HG02884 (cell line): ENCODE measurements at regions not wholly inside any gene's neighbourhood (a gene's known extent, or its start where the extent isn't known, plus 50 kb on each side); places are given as distances from the start of the nearest gene placed in this dataset.

ENCODE experiments used
- ATAC-seq: cut with Tn5 transposase; IDR thresholded peaks from one replicate; pipeline ENCODE4 v1.9.1; 2021; ENCODE audit warnings: mild to moderate bottlenecking, moderate library complexity; ENCODE audit not compliant: unreplicated experiment

DNA sequence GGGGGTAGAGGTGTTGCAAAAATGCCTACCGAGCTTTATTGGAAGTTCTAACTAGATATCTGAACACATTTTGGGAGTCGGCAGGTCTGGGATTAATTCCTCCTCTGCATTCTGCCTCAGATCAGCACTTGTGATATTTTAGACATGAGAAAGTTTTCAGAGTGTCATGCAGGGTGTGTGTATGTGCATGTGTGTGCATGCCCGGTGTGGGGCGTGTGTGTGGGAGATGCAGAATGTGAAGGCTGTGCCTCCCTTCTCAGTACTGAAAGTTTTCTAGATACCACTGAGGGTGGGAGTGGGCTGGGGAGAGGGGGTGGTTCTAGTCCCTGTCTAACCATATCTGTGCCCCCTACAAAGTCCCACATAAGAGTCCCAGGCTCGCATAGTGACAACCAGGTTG lies 180.0 kb upstream of the NTM start:
- no peak for ATAC-seq

DNA sequence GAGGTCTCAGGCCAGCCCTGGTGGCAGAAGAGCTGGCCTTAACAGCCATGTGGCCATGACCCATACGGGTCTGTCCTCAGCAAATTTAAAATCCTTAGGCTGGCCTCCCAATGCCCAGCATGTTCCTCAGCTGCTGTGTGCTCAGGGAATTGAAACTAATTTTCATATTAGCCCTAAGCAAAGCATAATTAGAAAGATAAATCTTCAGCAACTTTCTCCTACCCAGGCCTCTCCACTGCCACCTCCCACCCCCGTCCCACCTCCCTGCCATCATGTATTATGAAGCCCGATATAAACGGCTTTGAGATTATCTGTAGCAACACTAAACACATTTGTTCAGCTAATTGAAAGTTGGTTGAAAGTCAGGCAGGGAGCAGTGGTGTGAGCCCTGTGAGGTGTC lies 178.8 kb upstream of the NTM start:
- ATAC-seq = no peak

DNA sequence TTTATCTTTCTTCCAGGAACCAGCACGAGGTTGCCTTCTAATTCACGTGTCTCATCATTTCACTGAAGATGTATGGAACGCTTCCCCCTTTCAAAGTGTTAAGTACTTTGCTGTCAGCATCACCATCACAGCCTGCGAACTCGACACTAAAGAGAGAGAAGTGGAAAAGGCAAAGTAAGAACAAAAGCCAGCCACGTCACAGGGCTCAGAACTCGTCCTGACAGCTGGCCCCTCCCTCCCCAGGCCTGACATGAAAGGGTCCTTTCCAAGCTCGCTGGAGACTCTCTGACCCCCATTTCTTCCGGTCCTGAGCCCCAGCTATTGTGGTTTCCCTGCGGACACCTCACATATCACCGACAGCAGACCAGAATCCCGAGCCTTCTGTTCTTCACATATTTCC lies 177.8 kb upstream of the NTM start:
- no peak for ATAC-seq

DNA sequence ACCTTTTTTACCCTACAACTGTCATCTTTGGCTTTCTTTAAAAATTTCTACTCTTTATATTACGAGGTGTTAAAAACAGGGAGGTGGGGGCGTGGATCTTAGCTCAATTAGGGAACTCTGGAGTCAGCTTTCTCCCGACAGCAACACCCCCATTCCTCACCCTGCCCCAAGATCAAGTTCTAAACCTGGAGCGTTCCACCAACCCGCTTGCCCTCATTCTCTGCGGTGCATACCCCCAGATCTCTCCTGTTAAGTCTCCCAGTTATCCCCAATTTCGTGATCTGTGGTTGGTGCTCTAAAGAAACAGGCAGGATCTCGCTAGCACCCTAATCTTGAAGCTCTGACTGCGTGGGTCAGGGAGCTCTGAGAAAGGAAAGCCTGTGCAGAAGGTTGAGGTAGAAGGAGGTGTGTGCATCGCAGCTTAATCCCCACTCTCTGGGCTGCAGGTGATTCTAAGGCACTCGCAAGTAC lies 177.3 kb upstream of the NTM start:
- ATAC-seq = no peak

DNA sequence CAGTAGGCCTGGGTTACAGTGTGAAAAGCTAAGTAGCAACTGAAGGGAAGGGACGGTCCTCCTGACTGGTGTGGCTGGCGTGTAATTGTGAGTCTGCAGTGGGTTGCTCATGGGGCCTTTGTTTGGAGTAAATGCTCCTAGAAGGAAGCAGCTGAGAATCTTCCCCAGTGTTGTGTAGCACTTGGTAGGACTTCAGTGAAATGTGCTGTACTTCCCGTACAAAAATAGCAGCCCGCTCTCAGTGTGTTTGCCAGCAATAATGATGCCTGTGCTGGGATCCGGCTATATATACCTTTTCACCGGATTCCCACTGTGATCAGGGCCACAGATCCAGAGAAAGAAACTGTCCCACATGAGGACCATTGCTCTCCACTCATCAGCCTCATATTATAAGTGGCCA lies 175.7 kb upstream of the NTM start:
- no peak for ATAC-seq

DNA sequence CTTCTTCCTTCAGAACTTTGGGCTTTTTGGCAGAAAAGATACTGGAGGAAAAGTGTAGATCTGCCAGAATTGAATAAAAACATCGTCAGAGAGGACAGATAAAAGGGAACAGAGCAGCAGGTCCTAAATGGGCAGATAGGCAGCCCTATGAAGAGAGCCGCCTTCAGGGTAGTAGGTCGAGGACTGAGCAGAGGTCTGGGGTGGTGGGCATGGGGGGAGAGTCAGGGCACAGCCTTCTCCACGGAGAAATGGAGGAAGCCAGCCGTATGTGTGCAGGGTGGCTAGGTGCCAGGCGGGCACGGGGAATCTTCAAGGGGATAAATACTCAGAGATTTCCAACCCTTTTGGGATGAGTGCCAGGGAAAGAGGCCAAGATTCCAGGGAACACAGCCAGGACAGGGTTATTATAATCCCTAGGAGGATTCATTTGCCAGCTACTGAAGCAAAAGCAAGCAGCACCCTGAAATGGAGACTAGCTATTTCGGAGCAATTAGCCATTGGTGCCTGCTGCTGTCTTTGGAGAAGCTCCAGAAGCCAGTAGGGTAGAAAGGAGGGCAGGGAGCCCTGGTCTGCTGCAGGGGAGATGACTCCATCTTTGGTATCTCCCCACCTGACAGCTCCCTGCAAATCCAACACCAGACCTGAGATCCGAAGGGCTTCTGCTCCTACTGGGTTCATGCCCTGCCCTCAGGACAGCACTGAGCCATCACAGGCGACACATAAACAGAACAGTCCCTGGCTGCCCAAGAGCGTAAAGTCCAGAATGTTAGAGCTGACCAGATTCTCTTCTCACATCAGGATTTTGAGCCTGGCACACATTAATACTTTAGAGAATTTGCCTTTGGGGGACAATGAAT lies 174.5 kb upstream of the NTM start:
- ATAC-seq = no peak

DNA sequence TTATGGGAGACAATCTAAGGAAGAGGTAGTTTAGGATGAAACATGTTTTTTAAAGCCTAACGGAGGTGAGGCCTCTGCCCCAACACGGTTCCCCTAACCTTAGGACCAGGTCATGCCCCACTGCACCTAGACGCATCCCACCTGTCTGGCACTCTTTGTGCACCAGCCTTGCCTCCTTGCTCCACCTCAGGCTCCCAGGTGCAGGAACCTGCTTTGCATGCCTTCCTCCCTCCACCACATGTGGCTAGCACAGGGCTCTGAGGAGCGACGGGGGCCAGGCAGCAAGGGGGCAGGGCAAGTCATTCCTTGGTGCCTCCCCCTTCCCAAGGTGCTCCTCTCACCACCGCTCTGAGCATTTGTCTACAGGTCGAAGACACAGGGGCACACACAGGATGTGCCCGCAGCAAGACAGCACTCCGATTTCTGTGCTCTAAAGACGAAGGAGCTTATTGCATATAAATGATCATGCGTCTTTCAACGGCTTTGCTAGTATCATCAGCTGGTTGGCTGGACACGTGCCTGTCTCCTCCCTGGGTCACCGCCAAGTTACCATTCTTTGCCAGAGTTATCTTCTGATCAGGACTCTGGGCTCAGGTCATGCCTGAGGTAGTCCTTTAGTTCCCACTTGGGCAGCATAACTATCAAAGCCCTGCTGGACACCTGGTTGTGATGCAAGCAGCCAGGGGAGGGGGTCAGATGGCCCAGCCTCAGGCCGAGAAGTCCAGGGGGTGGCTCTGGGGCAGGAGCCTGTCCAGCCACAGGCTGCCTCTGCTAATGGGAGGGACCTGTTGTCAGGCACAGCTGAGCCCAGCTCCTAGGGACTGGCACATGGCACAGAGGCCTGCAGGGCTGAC lies 172.0 kb upstream of the NTM start:
- ATAC-seq = no peak

DNA sequence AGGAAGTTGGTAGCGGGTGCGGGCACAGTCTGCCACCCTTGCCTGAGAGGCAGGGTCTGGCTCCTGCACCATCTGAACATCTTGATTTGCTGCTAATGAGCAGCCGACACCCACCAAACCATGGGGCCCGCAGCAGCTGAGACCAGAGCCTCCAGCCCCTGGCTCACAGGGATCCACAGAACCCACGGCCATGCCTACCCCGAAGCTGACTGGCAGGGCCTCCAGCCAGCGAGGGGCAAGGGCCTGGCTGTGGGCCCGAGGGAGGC lies 171.5 kb upstream of the NTM start:
- no peak for ATAC-seq

DNA sequence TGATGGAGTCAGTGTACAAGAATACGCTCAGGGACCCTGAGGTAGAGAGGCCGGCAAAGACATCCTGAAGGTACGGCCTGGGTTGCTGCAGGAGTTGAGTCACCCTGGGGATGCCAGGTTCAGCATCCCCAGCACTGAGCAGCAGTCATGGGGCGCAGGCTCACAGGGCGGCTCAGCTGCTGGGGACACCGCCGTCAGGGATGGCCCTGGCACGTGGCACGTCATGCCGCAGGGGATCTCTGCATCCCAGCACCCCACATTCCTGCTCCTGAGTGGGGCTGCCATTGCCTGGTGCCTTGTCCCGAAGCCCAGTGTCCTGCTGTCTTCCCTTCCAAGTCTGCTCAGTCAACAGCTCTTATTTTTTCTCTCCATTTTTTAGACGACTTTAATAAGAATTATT lies 168.7 kb upstream of the NTM start:
- ATAC-seq = no peak

DNA sequence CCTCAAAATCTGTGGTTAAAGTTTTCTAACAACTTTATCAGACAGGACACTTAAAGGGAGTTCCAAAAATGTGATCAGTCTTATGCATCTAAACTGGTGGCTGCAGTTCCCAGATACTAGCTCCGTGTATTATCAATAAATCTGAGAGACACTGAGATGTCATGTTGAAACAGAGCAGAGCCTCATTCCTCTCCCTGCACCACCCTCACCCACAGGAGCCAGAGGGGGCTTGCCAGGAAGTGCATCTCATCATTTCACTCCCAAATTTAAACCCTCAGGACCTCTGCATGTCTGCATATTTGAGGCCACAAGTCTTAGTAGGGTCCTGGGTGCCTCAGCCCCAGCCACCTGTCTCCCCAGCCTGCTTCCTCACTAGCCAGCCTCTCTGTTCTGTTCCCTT lies 167.4 kb upstream of the NTM start:
- ATAC-seq = no peak

DNA sequence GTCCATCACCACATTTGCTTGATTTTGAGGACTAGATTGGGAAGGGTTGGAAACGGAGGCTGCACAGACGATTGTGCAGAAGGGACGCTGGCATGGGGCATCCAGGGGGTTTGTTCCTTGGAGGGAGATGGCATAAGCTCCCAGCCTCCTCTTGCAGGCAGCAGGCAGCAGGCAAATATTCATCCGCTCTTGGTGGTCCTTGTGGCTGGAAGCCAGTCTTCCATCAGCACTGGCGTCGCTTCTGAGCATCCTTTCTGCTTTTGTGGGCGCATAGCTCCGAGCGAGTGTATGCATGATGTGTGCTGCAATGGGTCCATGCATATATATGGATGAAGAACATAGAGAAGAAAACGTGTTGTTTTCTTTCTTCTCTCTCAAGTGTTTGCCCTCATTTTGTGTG lies 166.1 kb upstream of the NTM start:
- ATAC-seq = no peak

DNA sequence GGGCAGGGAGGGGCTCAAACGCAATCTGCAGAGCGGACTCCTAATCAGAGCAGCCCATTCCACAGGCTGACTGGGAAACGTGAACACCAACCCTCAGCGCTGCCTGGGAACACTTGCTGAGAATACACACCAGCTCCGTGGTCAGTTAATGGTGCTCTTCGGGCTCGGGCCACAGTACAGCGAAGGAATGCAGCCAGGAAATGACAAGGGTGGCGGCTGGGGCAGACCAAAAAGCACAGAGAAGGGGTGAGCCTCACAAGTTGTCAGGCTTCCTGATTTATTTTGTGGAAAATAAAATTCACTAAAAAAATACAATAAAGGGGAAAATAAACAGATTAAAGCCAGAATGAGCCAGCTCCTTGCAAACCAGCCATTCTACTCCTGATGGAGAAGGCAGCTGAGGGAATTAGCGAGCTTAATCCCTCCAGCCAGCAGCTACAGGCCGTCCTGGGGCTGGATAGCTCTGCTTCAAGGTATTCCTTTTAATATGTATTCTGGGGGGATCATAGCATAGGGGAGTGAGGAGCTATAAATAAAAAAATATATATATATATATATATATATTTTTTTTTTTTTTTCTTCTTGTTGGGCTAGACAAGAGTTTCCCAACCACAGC lies 165.5 kb upstream of the NTM start:
- no peak for ATAC-seq

DNA sequence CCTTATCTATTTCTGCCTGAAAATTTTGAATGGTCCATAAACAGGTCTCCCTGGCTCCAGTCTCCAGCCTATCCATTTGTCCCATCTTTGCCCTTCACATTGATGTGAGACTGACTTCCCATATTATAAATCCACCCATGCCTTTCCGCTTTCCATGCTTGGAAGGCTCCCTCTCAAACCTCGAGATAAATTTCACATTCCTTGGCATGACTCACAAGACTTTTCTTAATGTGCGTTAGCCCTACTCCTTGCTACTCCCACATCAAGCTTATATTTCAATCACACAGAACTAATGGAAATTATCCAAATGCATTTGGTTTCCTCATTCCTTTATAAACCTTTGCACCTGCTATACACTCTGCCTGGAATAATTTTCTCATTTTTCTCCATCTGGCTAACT lies 163.7 kb upstream of the NTM start:
- ATAC-seq = no peak

DNA sequence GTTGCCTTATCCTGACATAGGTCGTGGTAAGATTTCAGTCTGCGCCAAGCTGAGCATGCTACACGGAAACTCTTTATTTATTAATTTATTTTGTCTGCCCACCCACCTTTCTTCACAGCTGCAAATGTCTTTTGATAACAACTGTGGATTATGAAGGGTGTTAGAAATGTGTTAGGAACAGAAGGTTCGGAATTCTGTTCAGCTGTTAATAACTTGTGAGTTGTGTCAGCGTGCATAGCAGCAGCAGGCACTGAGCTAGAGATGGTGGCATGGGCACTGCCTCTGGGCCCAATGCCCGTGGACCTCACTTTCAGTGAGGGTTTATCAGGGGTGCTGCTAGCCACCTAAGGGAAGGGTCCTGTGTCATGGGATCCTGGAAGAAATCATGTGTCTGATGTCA lies 162.5 kb upstream of the NTM start:
- ATAC-seq = no peak

DNA sequence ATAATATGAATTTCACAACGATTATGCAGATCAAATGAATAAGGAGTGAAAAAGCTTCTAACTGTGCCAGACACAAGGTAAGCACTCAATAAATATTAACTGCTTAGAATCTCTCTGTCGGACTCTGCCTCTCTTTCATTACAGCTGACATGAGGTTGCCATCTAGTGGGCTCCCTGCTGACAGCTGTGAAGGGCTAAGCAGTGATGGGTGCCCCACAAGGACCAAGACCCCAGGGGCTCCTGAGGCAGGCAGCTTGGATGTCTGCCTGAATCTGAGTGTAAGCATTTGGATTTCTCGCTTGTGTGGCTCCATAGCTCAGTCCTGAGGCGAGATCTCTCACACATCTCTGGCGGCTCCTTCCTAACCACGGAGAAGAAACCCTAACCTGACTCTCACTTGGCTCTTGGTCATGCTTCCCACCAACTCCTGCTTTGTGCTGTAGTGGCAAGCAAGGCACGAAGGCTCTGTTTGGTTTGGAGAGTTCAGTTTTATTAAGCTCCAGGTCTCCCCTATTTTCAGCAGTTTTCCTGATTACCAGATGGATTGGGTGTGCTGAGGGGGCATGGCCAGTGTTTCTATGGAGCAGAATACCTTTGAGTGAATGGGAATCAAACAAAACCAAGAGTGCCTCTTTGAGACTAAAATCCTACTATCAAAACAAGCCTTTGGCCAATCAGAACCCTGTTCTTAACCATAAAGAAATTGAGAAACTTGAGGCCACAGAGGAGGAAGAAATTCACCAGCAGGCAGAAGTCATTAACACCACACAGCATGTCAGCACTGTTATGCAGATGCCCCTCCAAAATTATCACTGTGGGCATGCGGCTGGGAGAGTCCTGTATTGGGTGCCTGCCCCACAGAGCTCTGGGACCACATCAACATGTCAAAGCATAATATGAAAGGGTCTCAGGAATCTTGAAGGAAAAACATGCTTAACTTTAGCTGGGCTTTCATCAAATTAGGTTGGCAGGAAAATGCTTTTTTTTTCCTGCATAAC lies 152.8 kb upstream of the NTM start:
- no peak for ATAC-seq

DNA sequence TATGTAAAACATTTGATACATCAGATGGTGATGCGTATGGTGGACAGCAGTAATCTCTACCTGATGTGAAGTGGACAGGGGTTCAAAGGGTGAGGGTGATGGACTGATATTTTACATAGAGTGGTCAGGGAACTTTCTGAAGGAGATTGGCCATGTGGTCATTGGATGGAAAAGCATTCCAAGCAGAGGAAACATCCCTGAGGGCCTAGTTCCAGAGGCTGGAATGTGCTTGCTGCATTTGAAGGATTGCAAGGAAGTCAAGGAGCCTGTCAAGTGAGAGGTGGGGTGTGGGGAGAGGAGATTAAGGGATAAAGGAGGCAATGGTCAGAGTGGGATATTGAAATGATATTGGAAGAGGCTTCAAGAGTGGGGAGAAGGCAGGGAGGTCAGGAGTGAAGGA lies 151.9 kb upstream of the NTM start:
- no peak for ATAC-seq

DNA sequence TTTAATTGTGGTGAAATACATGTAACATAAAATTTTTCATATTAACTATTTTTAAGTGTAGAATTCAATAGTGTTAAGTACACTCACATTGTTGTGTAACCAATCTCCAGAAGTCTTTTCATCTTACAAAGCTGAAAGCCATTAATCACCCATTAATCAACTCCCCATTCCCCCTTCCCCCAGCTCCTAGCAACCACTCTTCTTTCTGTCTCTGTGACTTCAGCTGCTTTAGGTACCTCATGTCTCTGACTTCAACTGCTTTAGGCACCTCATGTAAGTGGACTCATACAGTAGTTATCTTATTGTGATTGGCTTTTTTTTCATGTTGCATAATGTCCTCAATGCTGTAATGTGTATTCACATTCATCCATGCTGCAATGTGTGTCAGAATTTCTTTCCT lies 150.8 kb upstream of the NTM start:
- ATAC-seq = no peak

DNA sequence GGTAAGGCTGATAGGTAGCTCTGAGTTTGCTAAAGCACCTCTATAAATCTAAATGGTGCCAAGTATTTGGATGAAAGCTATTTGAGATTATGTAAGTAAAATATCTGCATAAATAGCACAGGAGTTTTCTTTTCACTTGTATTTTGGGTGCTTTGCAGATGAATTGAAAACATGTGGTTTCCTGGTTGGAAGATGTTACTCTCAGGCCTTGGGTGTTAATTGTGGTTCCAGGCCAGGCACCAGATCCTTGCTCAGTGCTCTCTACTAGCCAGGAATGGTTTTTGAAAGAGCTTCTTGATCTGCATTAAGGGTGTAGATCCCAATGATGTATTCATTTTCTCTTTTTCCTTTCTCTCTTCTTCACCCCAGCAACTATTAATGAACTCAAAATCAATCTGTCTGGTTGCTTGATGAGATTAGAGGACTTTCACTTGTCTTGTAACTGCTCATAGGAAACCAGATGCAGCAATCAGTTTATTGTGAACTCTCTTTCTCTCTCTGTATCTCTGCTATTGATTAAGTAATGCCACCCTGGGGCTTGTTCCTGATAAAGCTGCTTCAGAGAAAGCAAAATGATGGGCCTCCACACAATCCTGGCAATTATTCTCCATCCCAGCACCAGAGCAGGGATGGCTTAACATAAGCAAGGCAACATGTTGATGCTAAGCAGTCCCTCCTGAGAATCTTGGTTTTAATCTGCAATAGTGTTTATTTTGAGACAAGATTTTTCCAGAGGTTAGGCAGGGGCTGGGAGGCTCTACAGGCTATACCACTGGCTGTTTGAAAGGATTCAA lies 147.0 kb upstream of the NTM start:
- ATAC-seq = no peak

DNA sequence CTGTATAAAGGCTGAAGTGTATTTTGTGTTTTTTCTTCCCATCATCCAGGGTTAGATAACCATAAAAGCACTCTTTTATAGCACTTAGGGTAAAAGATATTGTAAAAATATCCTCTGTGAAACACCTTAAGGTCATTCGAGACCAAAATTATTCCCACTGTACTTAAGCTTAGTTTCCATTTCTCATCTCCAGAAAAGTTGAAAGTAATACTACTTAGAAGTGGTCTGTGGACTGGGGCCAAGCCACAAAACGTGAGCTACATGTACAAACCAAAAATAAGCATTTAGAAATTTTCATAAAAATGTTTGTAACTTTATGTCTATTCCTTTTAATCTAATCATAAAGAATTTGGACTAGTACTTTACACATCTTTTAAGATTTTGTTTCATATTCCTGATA lies 142.0 kb upstream of the NTM start:
- no peak for ATAC-seq

DNA sequence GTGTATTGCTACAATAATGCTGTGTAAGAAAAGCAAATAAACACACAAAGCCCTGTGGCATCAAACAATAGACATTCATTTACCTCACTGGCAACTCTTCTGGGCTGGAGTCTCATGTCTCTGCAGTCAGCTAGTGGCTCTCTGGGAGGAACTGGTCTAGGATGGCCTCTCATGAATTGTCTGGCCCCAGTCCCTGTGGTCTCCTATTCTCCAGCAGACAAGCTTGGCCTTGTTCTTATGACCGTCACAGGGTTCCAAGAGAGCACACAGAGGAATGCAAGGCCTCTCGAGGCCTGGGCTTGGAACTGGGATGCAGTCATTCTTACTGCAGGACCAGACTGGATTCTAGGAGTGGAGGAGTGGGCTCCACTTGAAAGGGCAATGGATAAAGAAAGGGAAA lies 141.2 kb upstream of the NTM start:
- ATAC-seq = no peak
